ENCODE measurements at regions not wholly inside any gene's neighbourhood (a gene's known extent, or its start where the extent isn't known, plus 50 kb on each side); places are given as distances from the start of the nearest gene placed in this dataset.

DNA sequence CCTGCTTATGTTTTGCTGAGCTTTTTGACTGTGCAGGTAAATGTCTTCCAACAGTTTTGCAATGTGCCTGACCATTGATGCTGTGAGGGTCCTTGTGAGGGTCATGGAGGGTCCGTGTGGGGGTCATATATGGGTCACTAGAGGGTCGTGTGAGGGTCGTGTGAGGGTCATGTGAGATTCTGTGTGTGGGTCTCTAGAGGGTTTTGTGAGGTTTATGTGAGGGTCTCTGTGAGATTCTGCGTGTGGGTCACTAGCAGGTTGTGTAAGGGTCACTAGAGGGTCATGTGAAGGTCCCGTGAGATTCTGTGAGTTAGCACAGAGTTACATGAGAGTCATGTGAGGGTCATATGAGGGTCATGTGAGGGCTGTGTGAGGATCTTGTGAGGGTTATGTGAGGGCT lies 263.9 kb upstream of the B3GAT1 start:
- Histone ChIP-seq H3K27me3 (ENCODE audit: control insufficient read depth, insufficient read depth, low read length) (no peaks in the 10 kb centered on the region), H3K36me3 (ENCODE audit: control insufficient read depth in 2 of 3, insufficient read depth in 3 of 3, low read length in 3 of 3) (no peaks in the 10 kb centered on the region), H3K9ac (ENCODE audit: low read length in 3 of 3) (no peak overlapping the region), H3K4me1 (ENCODE audit: control insufficient read depth in 2 of 3, insufficient read depth in 2 of 3, low read depth in 1 of 3, low read length in 3 of 3) (no peaks in the 10 kb centered on the region), H3K27ac (ENCODE audit: low read depth in 2 of 2, low read length in 2 of 2) (no peak overlapping the region), H3K9me3 (ENCODE audit: control insufficient read depth in 2 of 3, insufficient read depth in 1 of 3, low read length in 3 of 3) (no peaks in the 10 kb centered on the region), H3K4me3 (ENCODE audit: low read length in 3 of 3) (no peak overlapping the region)
- FAIRE-seq (no peak), DNase-seq (no peak)
- TF ChIP-seq, protein P1, sequence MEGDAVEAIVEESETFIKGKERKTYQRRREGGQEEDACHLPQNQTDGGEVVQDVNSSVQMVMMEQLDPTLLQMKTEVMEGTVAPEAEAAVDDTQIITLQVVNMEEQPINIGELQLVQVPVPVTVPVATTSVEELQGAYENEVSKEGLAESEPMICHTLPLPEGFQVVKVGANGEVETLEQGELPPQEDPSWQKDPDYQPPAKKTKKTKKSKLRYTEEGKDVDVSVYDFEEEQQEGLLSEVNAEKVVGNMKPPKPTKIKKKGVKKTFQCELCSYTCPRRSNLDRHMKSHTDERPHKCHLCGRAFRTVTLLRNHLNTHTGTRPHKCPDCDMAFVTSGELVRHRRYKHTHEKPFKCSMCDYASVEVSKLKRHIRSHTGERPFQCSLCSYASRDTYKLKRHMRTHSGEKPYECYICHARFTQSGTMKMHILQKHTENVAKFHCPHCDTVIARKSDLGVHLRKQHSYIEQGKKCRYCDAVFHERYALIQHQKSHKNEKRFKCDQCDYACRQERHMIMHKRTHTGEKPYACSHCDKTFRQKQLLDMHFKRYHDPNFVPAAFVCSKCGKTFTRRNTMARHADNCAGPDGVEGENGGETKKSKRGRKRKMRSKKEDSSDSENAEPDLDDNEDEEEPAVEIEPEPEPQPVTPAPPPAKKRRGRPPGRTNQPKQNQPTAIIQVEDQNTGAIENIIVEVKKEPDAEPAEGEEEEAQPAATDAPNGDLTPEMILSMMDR (IDR thresholded peaks at IDR 0.05; ENCODE audit: borderline replicate concordance, extremely low read depth, insufficient read depth), result no peak
- intact Hi-C loops (cut with DNase I), result no loop called here

DNA sequence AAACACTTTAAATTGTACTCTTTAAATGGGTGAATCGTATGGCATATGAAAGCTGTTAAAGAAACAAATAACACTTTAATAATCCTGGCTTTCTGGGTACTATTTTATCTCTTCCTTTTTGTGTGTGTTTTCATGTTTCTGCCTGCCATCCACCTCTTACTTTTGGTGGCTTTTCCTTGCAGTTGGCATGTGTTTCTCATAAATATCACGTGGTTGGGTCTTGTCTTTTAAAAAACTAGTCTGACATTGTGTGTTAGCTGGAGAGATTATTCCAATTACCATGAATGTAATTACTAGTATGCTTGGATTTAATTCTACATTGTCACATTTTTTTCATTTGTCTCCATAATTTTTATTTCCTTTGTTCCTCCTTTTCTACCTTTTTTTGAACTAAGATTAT lies 262.9 kb upstream of the B3GAT1 start:
- TF ChIP-seq, protein P1 (IDR thresholded peaks at IDR 0.05; ENCODE audit: borderline replicate concordance, extremely low read depth, insufficient read depth), result no peak
- Histone ChIP-seq H3K27ac (ENCODE audit: low read depth in 2 of 2, low read length in 2 of 2) (no peak overlapping the region), H3K4me3 (ENCODE audit: low read length in 3 of 3) (no peak overlapping the region), H3K9ac (ENCODE audit: low read length in 3 of 3) (no peak overlapping the region), H3K4me1 (ENCODE audit: control insufficient read depth in 2 of 3, insufficient read depth in 2 of 3, low read depth in 1 of 3, low read length in 3 of 3) (no peaks in the 10 kb centered on the region), H3K36me3 (ENCODE audit: control insufficient read depth in 2 of 3, insufficient read depth in 3 of 3, low read length in 3 of 3) (no peaks in the 10 kb centered on the region), H3K9me3 (ENCODE audit: control insufficient read depth in 2 of 3, insufficient read depth in 1 of 3, low read length in 3 of 3) (no peaks in the 10 kb centered on the region), H3K27me3 (ENCODE audit: control insufficient read depth, insufficient read depth, low read length) (no peaks in the 10 kb centered on the region)
- DNase-seq, result no peak
- intact Hi-C loops (cut with DNase I), result no loop called here
- FAIRE-seq, result no peak

DNA sequence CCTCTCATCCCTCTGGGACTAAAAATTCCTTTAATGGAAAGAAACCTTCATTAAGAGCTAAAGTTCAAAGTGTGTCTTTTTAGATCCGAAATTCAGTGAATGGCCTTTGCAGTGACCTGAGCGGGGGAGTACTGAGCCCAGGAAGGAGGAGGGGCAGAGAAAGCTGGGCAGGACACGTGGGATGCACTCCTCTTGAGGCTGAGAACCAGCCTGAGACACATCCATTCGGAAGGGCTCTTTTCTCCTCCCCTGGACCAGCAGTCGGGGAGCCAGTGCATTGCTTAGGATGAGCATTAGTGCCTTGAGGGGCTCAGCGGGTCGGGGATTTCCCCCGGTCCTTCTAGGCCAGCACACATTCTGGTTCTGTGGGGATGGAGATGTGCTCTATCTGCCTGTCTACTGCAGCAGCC lies 258.9 kb upstream of the B3GAT1 start:
- Histone ChIP-seq H3K9me3 (ENCODE audit: control insufficient read depth in 2 of 3, insufficient read depth in 1 of 3, low read length in 3 of 3) (peaks cover 0 to 4% (median 0%) of the 10 kb centered on the region in 3 donors), H3K27ac (ENCODE audit: low read depth in 2 of 2, low read length in 2 of 2) (no peak overlapping the region), H3K4me1 (ENCODE audit: control insufficient read depth in 2 of 3, insufficient read depth in 2 of 3, low read depth in 1 of 3, low read length in 3 of 3) (no peaks in the 10 kb centered on the region), H3K27me3 (ENCODE audit: control insufficient read depth, insufficient read depth, low read length) (no peaks in the 10 kb centered on the region), H3K4me3 (ENCODE audit: low read length in 3 of 3) (no peak overlapping the region), H3K9ac (ENCODE audit: low read length in 3 of 3) (no peak overlapping the region), H3K36me3 (ENCODE audit: control insufficient read depth in 2 of 3, insufficient read depth in 3 of 3, low read length in 3 of 3) (no peaks in the 10 kb centered on the region)
- no peak for FAIRE-seq
- TF ChIP-seq, protein P1 (IDR thresholded peaks at IDR 0.05; ENCODE audit: borderline replicate concordance, extremely low read depth, insufficient read depth), result no peak
- DNase-seq, result peak in 2 of 5 donors; percentile 42 to 54
- intact Hi-C loops (cut with DNase I), result no loop called here

DNA sequence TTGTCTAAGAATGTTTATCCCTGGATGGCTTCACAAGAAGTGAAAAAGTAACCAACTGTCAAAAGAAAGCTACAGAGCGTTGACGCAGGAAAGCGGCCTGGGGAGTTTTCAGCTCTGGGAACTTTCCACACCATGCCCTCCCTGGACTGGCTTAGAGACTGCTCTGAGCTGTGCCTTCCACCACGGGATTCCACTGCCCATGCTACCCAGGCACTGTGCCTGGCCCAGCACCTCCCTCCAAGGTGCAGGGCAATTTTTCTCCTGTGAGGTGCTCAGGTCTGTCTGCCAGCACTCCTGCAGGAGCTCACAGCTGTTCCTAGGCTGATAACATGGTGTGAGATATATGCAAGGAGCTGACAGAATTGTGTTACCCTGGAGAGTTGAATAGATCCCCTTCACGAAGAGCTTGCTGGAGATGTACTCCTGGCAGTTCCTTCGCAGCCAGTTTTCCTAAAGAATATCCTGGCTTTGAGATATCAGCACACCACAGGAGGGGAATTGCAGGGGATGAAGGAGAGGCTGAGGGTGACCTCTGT lies 258.3 kb upstream of the B3GAT1 start:
- Histone ChIP-seq H3K9me3 (ENCODE audit: control insufficient read depth in 2 of 3, insufficient read depth in 1 of 3, low read length in 3 of 3) (peaks cover 0 to 4% (median 0%) of the 10 kb centered on the region in 3 donors), H3K4me1 (ENCODE audit: control insufficient read depth in 2 of 3, insufficient read depth in 2 of 3, low read depth in 1 of 3, low read length in 3 of 3) (no peaks in the 10 kb centered on the region), H3K4me3 (ENCODE audit: low read length in 3 of 3) (no peak overlapping the region), H3K27me3 (ENCODE audit: control insufficient read depth, insufficient read depth, low read length) (no peaks in the 10 kb centered on the region), H3K9ac (ENCODE audit: low read length in 3 of 3) (no peak overlapping the region), H3K27ac (ENCODE audit: low read depth in 2 of 2, low read length in 2 of 2) (no peak overlapping the region), H3K36me3 (ENCODE audit: control insufficient read depth in 2 of 3, insufficient read depth in 3 of 3, low read length in 3 of 3) (no peaks in the 10 kb centered on the region)
- no peak for DNase-seq
- FAIRE-seq, result no peak
- intact Hi-C loops (cut with DNase I), result no loop called here
- TF ChIP-seq, protein P1 (IDR thresholded peaks at IDR 0.05; ENCODE audit: borderline replicate concordance, extremely low read depth, insufficient read depth), result no peak
